HG03521 (cell line): ENCODE measurements at regions not wholly inside any gene's neighbourhood (a gene's known extent, or its start where the extent isn't known, plus 50 kb on each side); places are given as distances from the start of the nearest gene placed in this dataset.
"Not testable (repeated sequence)": the region's sequence is repeated elsewhere in the genome, so short reads cannot be mapped to it uniquely, and the experiment has no call there.

ENCODE experiments used
- ATAC-seq: cut with Tn5 transposase; IDR thresholded peaks from one replicate; pipeline ENCODE4 v1.9.1; 2021; ENCODE audit warnings: mild to moderate bottlenecking, moderate library complexity; ENCODE audit not compliant: unreplicated experiment

DNA sequence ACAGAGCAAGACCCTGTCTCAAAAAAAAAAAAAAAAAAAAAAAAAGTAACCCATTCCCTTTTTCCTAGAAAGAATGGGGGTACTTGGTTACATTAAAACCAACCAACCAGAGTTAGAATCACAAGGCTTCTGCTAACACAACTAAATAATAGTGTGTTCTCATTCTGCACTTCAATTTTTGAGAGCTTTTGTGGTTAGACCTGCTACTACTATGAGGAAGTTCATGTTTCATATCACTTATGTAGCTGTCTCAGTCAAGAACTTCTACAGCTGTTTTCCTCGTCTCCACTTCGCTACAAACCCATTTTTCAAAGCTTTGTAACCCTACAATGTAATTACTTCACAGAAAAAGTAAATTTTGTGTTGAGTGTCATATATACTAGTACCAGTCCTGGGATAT is 58.3 kb downstream of the PDHA2 start:
- ATAC-seq: no peak

DNA sequence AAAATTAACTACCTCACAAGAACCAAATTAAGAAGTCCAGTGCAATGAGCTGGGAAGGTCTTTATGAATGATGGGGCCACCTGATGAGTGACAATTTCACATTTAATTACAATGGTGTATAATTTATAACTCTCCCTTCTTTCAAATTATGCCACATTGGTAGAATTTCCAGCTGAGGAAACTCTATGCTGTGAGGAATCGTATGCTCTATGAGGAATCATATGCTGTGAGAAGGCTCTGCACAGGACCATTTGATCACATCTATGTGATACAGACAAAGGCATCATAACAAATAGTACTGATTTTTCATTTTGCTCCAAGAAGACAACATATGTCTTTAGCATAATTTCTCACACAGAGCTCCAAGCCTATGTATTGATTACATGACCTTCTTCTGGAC is 69.3 kb downstream of the PDHA2 start:
- ATAC-seq: no peak

DNA sequence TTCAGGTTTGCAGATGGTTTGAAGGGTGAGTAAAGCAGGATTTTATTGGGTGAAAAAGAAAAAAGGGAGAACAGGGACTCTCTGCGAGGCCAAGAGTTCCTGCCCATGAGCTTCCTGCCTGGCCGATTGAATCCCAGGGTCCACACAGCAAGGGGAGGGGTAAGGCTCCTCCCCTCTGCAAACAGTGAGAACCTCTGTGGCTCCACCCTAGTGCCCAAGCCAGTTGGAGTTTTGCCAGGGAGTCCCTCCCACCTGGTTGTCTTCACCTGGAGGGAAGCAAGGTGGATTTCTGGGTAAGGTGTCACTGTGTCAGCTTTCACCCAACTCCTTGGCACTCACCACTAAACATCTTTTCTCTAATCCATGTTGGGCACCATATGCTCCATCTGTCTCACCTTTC is 70.9 kb downstream of the PDHA2 start:
- no peak for ATAC-seq

DNA sequence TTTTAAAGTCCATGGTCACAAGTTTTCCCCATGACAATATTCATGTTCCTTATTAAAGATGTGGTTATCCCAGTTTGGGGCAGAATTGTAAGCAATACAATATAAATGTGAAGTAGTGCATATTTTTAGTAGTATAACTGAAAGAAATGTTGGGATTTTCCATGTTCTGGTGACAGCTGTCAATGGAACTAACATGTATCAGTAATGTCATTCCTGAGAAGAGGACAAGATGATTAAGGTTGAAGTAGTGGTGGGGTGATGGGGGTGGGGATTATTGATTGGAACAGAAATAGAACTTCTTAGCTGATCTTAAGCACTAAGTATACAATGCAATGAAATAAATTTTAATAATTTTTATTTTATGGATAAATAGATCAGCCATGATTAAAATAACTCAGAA is 81.6 kb downstream of the PDHA2 start:
- no peak for ATAC-seq

DNA sequence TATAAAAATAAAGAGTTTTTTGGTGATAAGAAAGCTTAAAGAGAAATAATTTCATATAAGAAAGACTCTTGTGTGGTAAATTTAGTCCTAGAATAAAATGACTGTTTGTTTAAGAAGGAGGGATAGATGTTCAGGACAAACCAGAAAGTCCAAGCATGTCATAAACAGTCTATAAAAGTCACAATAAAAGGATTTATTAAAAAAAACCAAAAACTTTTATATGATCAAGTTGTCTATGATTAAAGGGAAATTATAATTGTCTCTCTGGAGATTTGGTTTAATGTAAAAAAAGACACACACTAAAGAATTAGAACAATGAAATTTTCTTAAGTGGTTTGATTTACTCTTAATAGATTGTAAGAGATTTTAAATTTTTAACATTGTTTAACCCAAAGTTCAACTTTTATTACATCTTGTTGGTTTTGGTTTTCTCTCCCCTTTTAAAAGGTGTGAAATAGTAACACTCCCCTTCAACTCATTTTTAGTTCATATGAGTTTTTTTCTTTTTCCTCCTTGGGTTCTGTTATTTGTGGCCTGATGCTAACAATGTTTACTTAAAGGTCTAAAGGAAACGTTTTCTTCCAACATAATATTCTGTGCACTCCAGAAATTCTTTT is 89.7 kb downstream of the PDHA2 start:
- ATAC-seq: no peak

DNA sequence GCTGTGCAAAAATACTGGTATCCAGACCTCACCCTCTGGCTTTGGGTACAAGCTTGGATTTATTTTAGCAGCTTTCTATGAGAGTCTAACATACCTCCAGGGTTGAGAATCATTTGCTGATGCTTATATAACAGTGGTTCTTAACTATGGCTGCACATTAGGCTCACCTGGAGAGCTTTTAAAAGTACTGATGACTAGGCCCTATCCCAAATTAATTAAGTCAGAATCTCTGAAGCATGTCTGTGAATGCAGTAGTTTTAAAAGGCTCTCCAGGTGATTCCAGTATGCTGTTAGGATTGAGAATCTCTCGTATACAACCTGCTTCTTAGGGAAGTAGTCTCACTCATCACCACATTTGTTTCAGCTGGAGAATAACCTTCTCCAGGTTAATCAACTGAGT is 99.2 kb downstream of the PDHA2 start:
- ATAC-seq: no peak

DNA sequence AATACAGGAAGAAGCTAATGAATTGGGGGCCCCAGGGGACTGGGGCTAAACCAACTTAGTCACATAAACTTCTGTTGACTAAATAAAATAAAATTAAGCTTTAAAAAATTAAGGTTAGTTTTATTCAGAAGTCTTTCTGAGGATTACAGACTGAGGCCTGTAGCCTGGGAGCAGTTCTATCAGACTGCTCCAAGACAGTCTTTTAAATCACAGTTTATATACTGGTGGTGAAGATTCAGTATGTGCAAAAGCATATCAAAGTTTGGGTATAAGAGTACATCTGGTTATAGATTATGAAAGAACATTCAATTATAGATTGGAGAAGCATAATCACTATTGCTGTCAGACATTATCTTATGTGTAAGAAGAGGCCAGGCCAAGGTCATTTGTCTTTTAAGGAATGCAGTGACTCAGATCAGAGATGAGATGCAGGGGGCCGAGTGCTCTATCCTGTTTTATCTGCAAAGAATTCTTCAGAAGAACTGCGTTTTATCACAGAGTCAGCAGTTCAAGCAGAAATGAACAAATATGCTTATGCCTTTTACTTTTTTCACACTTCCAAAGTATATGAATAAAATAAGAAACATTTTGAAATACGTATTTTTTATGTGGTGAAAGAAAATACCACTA is 109.4 kb downstream of the PDHA2 start:
- no peak for ATAC-seq

DNA sequence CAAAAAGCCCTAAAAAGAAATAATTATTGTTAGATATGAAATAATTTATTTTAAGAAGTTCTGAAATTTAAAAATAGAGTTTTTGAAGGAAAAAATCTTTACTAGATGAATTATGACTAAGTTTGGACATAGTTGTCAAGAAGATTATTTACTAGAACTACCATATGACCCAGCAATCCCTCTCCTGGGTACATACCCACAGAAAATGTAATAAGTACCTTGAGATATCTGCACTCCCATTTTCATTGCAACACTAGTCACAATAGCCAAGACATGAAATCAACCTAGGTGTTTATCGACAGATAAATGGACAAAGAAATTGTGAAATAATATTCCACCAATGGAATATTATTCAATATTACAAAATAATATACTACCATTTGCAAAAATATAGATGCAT is 109.9 kb downstream of the PDHA2 start:
- ATAC-seq: no peak

DNA sequence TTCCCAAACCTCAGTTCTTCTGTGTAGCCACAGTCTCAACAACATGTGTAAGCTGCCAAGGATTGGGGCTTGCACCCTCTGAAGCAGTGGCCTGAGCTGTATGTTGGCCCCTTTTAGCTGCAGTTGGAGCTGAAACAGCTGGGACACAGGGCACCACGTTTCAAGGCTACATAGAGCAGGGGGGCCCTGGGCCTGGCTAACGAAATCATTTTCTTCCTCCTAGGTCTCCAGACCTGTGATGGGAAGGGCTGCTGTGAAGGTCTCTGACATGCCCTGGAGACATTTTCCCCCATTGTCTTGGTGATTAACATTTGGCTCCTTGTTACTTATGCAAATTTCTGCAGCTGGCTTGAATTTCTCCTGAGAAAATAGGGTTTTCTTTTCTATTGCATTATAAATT is 112.6 kb downstream of the PDHA2 start:
- not testable (repeated sequence) for ATAC-seq

DNA sequence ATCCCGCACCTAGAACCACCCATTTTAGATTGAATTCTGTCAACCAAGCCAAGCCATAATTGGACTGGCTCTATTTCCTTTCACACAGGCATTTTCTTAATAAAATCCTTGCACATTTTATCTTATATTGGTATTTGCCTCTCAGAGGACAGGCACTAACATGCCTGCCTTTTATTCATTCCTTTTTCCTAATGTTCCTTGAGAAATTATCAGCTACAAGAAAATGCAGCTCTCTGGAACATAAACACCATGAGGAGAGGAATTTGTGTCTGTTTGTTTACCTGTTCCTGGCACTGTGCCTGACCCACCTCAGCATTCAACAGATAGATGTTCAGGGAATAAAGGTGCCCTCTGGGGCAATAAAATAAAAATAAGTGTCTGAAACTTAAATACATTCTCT is 116.2 kb downstream of the PDHA2 start:
- no peak for ATAC-seq

DNA sequence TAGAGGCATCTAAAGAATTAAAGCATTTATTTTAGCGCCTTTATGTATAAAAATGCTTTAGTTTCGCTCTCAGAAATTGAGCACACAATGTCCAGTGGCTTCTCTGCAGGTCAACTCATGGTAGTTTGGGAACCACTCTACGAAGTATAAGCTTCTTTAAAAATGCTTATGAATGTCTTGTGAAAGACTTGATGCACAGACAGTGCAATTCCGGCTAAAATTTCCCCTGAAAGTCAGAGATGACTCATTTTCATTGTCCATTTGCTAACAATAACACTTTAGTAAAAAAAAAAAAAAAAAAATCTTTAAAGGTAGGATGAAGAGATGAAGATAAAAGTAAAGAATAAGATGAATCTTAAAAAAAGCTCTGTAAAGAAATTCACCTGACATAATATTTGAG is 117.2 kb downstream of the PDHA2 start:
- ATAC-seq: no peak

DNA sequence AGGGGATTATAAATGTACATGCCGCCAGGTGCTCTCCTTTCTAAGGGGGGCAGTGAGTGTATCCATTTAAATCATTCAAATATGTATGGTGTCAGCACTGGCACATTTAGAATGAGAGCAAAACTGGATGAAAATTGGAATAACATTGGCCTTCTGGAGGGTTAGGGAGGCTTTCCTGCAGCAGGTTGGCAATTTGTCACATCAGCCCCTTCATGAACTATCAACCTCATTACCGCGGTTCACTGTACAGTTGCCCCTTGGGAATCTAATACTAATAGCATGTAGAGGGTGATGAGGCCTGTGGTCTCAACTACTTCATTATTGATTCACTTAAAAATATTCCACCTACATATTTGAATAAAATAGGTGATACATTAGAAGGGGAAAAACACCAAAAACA is 117.9 kb downstream of the PDHA2 start:
- no peak for ATAC-seq

DNA sequence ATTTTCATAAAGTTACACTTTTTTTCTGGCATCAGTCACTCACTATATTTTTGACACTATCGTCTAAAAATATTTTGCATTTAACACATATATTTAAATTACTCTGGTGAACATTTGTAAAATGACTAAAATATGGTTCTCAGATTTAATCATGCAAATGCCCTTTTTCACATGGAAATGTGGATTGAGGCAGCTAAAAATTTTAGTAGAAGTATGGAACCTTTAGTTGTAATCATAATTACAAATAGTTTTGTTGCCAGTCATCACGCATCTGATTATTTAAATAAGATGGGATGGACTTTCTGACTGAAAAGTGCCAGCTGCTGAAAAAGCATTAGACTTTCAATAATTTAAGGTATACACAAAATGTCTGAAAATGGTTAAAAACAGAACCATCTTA is 119.3 kb downstream of the PDHA2 start:
- no peak for ATAC-seq

DNA sequence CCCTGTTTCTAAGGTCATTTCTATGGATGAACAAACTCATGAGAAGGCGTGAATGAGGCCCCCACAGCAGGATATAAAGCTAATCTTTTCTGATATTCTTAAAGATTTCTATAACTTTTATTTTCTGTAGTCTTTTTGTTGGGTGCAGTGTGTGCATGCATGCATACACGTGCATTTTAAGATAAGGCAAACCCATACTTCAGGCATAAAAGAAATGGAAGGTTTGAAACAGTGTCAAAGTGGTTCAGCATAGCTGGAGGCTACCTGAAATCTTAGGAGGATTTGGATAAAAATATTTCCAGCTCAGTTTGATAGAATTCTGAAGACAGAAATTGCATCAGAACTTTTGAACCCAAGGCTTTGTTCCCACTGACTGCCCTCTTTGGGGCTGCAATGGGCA is 119.7 kb downstream of the PDHA2 start:
- no peak for ATAC-seq

DNA sequence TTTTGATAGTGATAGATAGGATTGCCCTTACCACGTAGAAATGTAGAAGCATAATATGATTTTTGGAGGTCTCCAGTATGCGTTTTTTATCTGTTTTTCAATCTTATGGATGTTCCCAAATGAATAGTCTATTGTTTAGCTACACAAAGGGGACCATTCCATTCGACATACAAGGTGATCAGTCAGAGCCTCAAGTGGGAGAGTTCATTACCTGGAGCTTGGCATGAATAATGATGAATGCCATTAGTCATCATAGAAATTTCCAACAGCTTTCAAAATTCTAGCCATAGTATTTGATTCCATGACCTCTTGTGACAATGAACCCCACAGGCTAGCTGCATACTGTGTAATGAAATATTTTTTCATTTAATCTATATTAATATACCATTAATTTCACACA is 123.6 kb downstream of the PDHA2 start:
- no peak for ATAC-seq

DNA sequence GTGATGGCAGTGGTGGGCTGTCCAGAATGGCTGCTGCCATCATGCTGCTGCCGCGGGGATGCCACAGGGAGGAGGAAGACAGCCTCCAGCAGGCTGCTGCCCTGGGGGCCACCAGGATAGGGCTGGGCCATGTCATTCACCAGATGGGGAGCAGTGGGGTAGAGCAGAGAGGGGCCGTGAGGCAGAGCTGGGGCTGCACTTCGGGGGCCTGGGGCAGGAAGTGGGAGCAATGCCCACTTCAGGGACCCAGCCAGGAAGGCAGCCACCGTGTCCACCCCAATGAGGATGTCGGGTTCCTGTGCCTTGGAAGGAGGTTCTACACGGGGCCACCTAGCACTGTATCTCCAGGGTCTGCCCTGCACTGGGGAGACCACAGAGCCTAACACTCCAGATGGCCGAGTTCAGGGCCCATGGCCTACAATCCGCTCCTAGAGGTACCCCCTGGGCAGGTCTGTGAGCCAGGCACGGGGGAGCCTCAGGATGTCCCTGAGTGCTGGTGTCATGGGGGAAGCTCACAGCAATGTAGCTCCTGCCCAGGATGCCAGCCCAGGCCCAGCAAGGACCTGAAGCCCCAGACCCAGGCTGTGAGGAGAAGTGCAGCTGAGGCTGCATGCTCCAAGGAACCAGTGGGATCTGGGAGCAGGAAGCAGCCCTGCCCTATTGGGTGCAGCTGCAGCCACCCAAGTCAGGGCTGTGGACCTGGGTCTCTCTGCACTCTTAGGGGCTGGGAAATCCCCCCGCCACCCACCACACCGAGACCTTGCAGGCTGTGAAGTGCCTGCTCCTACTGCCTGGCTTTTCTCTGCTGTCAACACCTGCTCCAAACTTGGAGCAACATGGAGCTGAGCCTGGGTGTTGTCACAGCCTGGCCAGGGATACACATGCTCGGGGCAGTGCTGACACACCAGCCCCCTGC is 140.3 kb downstream of the PDHA2 start:
- ATAC-seq: no peak

DNA sequence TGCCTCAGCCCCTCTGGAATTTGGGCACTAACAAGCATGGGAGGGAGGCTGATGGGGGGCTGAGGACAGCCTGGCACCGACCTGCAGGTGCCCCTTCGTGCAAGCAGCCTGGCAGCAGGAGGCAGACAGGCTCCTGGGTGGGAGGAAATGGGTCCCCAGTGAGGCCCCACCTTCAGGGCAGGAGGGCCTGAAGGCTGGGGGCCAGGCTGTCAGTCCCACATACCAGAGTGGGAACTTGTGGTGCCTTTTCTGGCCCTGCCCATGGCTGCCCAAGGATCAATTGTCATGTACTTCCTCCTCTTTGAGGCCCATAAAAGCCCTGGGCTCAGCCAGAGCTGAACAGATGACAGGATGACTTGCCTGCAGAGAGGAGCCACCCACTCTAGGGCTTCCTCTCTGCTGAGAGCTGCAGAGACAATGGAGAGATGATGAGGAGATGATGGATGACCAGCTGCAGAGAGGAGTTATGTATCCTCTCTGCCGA is 141.0 kb downstream of the PDHA2 start:
- no peak for ATAC-seq

DNA sequence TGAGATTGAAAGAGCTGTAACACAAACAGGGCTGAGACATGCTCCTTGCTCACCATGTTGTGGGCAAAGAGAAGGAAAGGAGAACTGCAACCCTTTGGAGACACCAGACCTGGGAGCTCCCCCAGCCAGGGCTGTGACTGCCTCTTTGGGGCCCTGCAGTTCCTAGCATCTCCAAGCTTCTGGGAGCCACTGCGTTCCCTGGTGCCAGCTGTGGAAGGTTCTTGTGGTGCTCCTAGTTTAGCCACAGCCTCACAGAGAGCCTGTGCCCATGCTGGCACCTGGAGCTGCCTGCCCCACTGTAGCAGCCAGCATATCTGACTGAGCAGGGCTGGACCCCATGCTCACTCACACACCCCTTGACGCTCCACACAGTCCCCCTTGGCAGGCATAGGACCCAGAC is 141.7 kb downstream of the PDHA2 start:
- no peak for ATAC-seq

DNA sequence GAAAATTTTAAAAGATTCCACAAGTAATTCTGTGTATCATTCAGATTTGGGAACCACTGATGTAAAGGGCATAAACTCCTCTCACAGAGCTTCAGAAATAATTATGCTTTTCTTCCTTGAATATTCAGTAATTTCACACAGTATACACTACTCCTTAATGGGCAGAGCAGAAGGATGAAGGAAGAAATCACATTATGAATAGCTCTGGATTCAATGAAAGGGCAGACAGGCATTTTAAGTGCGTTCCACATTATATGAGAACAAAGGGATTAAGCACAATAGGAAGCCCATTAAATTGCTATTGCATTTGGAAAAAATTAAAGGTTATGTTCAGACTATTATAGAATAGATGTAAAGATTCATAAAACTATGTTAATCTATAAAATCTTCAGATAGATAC is 142.6 kb downstream of the PDHA2 start:
- no peak for ATAC-seq

DNA sequence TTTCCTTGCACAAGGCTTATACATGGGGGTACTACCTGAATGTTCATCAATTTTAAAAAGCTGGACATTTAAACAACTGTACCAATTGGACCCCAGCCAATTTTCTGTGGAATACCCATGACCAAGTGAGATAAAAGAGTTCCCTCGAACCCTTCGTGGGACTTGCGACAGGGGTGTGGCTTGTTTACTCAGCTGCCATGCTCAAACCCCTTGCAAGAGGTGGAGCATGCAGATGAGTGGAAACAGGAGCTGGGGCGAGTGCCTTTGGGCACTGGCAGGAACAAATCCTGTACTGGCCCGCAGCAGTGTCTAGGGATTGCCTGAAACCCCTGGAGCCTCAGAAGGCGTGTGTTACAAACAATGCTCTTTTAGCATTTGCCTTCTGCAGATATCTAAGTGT is 144.2 kb downstream of the PDHA2 start:
- ATAC-seq: no peak

DNA sequence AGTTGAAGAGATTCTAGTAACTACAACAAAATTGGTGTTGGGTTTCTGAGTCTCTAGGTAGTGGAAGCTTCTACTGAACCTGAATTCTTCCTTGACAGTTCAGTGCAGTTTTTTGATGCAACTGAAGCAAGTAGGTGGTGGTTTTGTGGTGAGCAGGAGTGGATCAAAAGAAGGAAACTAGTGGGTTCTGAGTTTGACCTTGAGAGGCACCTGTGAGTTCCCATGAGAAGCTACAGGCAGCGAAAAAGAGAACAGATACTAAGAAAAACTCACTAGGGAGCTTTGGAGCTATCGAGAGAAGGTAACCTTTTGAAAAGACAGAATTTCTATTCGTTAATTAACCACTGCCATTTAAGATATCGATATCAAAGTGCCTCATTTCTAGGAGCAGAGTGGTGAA is 145.2 kb downstream of the PDHA2 start:
- ATAC-seq: no peak
